ENCODE measurements at regions not wholly inside any gene's neighbourhood (a gene's known extent, or its start where the extent isn't known, plus 50 kb on each side); places are given as distances from the start of the nearest gene placed in this dataset.
"Not testable (repeated sequence)": the region's sequence is repeated elsewhere in the genome, so short reads cannot be mapped to it uniquely, and the experiment has no call there.

GRCh38 chr9:41783070-41783810 is 346.0 kb downstream of the CNTNAP3B start:
- TF ChIP-seq, protein P1, sequence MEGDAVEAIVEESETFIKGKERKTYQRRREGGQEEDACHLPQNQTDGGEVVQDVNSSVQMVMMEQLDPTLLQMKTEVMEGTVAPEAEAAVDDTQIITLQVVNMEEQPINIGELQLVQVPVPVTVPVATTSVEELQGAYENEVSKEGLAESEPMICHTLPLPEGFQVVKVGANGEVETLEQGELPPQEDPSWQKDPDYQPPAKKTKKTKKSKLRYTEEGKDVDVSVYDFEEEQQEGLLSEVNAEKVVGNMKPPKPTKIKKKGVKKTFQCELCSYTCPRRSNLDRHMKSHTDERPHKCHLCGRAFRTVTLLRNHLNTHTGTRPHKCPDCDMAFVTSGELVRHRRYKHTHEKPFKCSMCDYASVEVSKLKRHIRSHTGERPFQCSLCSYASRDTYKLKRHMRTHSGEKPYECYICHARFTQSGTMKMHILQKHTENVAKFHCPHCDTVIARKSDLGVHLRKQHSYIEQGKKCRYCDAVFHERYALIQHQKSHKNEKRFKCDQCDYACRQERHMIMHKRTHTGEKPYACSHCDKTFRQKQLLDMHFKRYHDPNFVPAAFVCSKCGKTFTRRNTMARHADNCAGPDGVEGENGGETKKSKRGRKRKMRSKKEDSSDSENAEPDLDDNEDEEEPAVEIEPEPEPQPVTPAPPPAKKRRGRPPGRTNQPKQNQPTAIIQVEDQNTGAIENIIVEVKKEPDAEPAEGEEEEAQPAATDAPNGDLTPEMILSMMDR (IDR thresholded peaks at IDR 0.05), result not testable (repeated sequence)
- TF ChIP-seq POLR2A (IDR thresholded peaks at IDR 0.05), result not testable (repeated sequence)
